OCI-LY7 (cell line): ENCODE measurements at regions not wholly inside any gene's neighbourhood (a gene's known extent, or its start where the extent isn't known, plus 50 kb on each side); places are given as distances from the start of the nearest gene placed in this dataset.

Experiments used
- BruUV-seq: library from RNA; stranded (reverse); fragments of 400-500 nt; replicated peaks from 2 replicates; lab custom pipeline; 2021; lab: Mats Ljungman, UMichigan
- CTCF ChIA-PET: fragments of 300-600 bp; sonication (Branson Sonifier 250); formaldehyde crosslinking; loops from one replicate; lab custom pipeline; 2022; ENCODE audit warnings: antibody characterized with exemption; ENCODE audit not compliant: unreplicated experiment; lab: Charles Lee
- POLR2A ChIA-PET: fragments of 300-600 bp; sonication (Branson Sonifier 250); formaldehyde crosslinking; loops from one replicate; lab custom pipeline; 2022; ENCODE audit warnings: antibody characterized with exemption; lab: Charles Lee
- DNase-seq: peaks from one replicate; pipeline ENCODE4 v3.0.0-alpha.2; 2015; ENCODE audit warnings: low spot score
- H2AFZ ChIP-seq: fragments of 200-600 bp; sonication (generic), shearing (Covaris generic); 2 replicates; pipeline ENCODE4 v1.6.1; 2014; ENCODE audit warnings: mild to moderate bottlenecking, antibody characterized with exemption, low read length, moderate library complexity
- H3K27ac ChIP-seq: fragments of 200-600 bp; sonication (generic); 2 replicates; pipeline ENCODE4 v1.5.1; 2014; ENCODE audit warnings: mixed run types, low read depth, mild to moderate bottlenecking, moderate library complexity, low read length, inconsistent platforms; ENCODE audit not compliant: poor library complexity, severe bottlenecking
- H3K36me3 ChIP-seq: fragments of 200-600 bp; sonication (generic); 2 replicates; pipeline ENCODE4 v1.6.1; 2014; ENCODE audit warnings: mild to moderate bottlenecking, antibody characterized with exemption, low read length, moderate library complexity, mixed read lengths; ENCODE audit not compliant: insufficient read depth
- H3K4me1 ChIP-seq: fragments of 200-600 bp; sonication (generic); 2 replicates; pipeline ENCODE4 v1.5.1; 2014; ENCODE audit warnings: mild to moderate bottlenecking, low read length; ENCODE audit not compliant: insufficient read depth, poor library complexity, severe bottlenecking
- H3K4me2 ChIP-seq: fragments of 200-600 bp; sonication (generic); 2 replicates; pipeline ENCODE4 v1.6.1; 2014; ENCODE audit warnings: mild to moderate bottlenecking, low read length
- H3K4me3 ChIP-seq: fragments of 200-600 bp; sonication (generic); 2 replicates; pipeline ENCODE4 v1.5.1; 2014; ENCODE audit warnings: mild to moderate bottlenecking, low read depth, low read length; ENCODE audit not compliant: poor library complexity, severe bottlenecking
- H3K79me2 ChIP-seq: fragments of 200-600 bp; sonication (generic); 2 replicates; pipeline ENCODE4 v1.6.1; 2016; ENCODE audit warnings: low read depth, mild to moderate bottlenecking, low read length, moderate library complexity, mixed read lengths; ENCODE audit not compliant: insufficient read depth
- H3K9me2 ChIP-seq: fragments of 200-600 bp; sonication (generic); 2 replicates; pipeline ENCODE4 v1.6.1; 2016; ENCODE audit warnings: mild to moderate bottlenecking, low read length, mixed read lengths; ENCODE audit not compliant: insufficient read depth
- H3K9me3 ChIP-seq: fragments of 200-600 bp; sonication (generic); 2 replicates; pipeline ENCODE4 v1.6.1; 2014; ENCODE audit warnings: mild to moderate bottlenecking, mixed run types, low read length, mixed read lengths
- H4K20me1 ChIP-seq: fragments of 200-600 bp; sonication (generic); 2 replicates; pipeline ENCODE4 v1.6.1; 2014; ENCODE audit warnings: mild to moderate bottlenecking, antibody characterized with exemption, low read length, moderate library complexity, mixed read lengths; ENCODE audit not compliant: insufficient read depth
- CTCF ChIP-seq: fragments of 200-600 bp; sonication (generic); conservative IDR thresholded peaks from 2 replicates; pipeline ENCODE4 v1.5.1; 2014; ENCODE audit warnings: mild to moderate bottlenecking, antibody characterized with exemption, low read length, moderate library complexity, mixed read lengths
- EZH2phosphoT487 ChIP-seq: fragments of 200-600 bp; sonication (generic); IDR thresholded peaks from 2 replicates; pipeline ENCODE4 v1.6.1; 2018; ENCODE audit warnings: low read depth, borderline replicate concordance, mild to moderate bottlenecking, mixed run types, antibody characterized with exemption, low read length, moderate library complexity, mixed read lengths
- intact Hi-C: fragments of 100-400 bp; cut with micrococcal nuclease; formaldehyde crosslinking; loops from one replicate; pipeline ENCODE4 v1.10.0; 2022; ENCODE audit not compliant: unreplicated experiment

DNA sequence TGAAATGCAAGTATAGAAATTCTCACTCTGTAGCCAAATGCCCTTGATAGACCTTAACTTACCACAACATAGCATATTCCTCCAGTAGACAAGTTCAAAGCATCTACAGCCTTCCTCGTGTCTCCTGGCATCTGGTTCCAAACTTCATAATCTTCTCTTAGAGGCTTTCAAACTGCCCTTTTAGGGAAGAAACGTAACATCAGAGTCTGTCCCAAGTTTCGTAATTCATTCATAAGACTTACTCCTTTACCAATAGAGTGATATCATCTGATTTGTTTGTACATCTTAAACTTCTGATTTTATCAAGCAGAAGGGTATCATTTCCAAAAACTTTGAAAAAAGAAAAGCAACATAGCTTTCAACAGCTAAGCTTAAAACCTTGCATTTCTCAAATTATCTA is 137.4 kb downstream of the SPRY2 start:
- Histone ChIP-seq H3K36me3 (no peaks in the 10 kb centered on the region), H2AFZ (no peak overlapping the region), H3K4me1 (no peaks in the 10 kb centered on the region), H3K79me2 (no peaks in the 10 kb centered on the region), H3K4me2 (no peak overlapping the region), H3K27ac (no peak overlapping the region), H3K9me2 (no peaks in the 10 kb centered on the region), H3K4me3 (no peak overlapping the region), H4K20me1 (no peaks in the 10 kb centered on the region), H3K9me3 (no peaks in the 10 kb centered on the region)
- DNase-seq = no peak
- TF ChIP-seq CTCF (no peak), EZH2phosphoT487 (no peak)
- BruUV-seq = no TSS peak
- POLR2A ChIA-PET = interaction anchor here (0.6 kb wide), 2 partner anchors 36 to 1898 kb away, joined by 3 to 4 read pairs; no protein-coding TSS in a partner anchor
- CTCF ChIA-PET = no interaction called here
- intact Hi-C loops = no loop called here

DNA sequence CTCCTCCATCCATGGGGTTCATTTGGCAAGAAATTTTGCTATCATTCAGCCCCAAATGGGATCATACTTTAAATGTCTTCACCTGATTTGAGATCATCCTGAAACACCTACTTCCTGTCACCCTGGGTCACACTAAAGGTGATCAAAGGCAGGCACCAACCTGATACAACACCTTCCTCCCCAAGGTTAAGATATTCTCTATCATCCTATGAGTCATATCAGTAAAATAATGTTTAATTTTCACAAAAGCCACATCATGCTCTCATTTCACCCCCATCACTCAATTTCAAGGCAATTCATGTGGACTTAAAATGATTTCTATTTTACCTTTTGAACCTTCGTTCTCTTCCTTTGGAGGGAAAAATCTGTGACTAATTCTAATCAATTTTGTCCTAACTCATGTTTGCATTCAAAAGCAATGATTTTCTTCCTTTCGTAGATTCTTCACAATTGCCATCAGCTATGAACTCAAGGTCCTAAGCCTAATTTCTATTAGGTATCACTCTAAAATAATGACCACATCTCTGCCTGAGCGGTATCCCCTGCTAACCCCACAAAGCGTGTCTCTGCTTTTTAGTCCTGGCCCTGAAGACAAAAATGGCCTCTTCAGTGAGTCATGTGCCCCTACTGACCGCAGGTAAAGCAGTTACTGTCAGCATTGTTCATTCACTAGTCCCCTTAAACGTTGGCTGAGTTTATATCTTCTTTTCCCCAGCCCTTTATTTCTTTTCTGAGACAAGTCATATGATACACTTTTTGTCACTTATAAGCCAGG is 139.0 kb downstream of the SPRY2 start:
- Histone ChIP-seq H3K4me1 (no peaks in the 10 kb centered on the region), H2AFZ (no peak overlapping the region), H3K4me3 (no peak overlapping the region), H3K36me3 (no peaks in the 10 kb centered on the region), H3K9me3 (no peaks in the 10 kb centered on the region), H3K4me2 (no peak overlapping the region), H4K20me1 (no peaks in the 10 kb centered on the region), H3K9me2 (no peaks in the 10 kb centered on the region), H3K79me2 (no peaks in the 10 kb centered on the region), H3K27ac (no peak overlapping the region)
- POLR2A ChIA-PET = no interaction called here
- DNase-seq = no peak
- CTCF ChIA-PET = no interaction called here
- intact Hi-C loops = no loop called here
- no peak for TF ChIP-seq EZH2phosphoT487
- no peak for TF ChIP-seq CTCF
- no TSS peak for BruUV-seq

- H4K20me1 ChIP-seq = no peaks in the 10 kb centered on the region
- no peak overlapping the region for H3K27ac ChIP-seq
- H3K9me3 ChIP-seq = no peaks in the 10 kb centered on the region
- H3K4me3 ChIP-seq = no peak overlapping the region
- ChIA-PET POLR2A (no interaction called here), CTCF (no interaction called here)
- H3K36me3 ChIP-seq = no peaks in the 10 kb centered on the region
- BruUV-seq = no TSS peak
- H3K79me2 ChIP-seq = no peaks in the 10 kb centered on the region
- H3K4me1 ChIP-seq = no peaks in the 10 kb centered on the region
- H3K4me2 ChIP-seq = no peak overlapping the region
- no peak for DNase-seq
- no peak overlapping the region for H2AFZ ChIP-seq
- TF ChIP-seq CTCF (no peak), EZH2phosphoT487 (no peak)
- intact Hi-C loops = no loop called here
- H3K9me2 ChIP-seq = no peaks in the 10 kb centered on the region
These were observed 141.2 kb downstream of the SPRY2 start for GRCh38 chr13:80199585-80200292.
